Retinal pigment epithelial cell (primary cell): ENCODE measurements at regions not wholly inside any gene's neighbourhood (a gene's known extent, or its start where the extent isn't known, plus 50 kb on each side); places are given as distances from the start of the nearest gene placed in this dataset.

Experiments
- DNase-seq: peaks from one replicate; pipeline ENCODE4 v3.0.0-alpha.2; 2010; ENCODE audit warnings: low read depth
- H3K4me3 ChIP-seq: 2 replicates; pipeline ENCODE4 v1.5.1; 2011; ENCODE audit warnings: mild to moderate bottlenecking, low read length, control low read depth, moderate library complexity
- CTCF ChIP-seq: conservative IDR thresholded peaks from 2 replicates; pipeline ENCODE4 v1.5.1; 2011; ENCODE audit warnings: low read depth, low read length, control low read depth, inconsistent platforms

- no peak for TF ChIP-seq CTCF
- H3K4me3 ChIP-seq: no peak overlapping the region
- DNase-seq: peak; percentile 38
These were observed 654.5 kb downstream of the TLL1 start for GRCh38 chr4:166527500-166527899.

GRCh38 chr4:166531703-166532102 lies 658.7 kb downstream of the TLL1 start:
- no peak for DNase-seq
- no peak for TF ChIP-seq CTCF
- H3K4me3 ChIP-seq: no peak overlapping the region

- no peak for DNase-seq
- no peak overlapping the region for H3K4me3 ChIP-seq
- no peak for TF ChIP-seq CTCF
These were observed 662.8 kb downstream of the TLL1 start for GRCh38 chr4:166535865-166536264.

GRCh38 chr4:166538491-166539005 lies 665.5 kb downstream of the TLL1 start:
- no peak for DNase-seq
- no peak for TF ChIP-seq CTCF
- H3K4me3 ChIP-seq: no peak overlapping the region

GRCh38 chr4:166546009-166546408 lies 673.0 kb downstream of the TLL1 start:
- no peak for TF ChIP-seq CTCF
- H3K4me3 ChIP-seq: no peak overlapping the region
- DNase-seq: no peak

- no peak overlapping the region for H3K4me3 ChIP-seq
- no peak for DNase-seq
- TF ChIP-seq CTCF: no peak
These were observed 656.7 kb downstream of the SPOCK3 start for GRCh38 chr4:166577639-166578038.

- DNase-seq: no peak
- TF ChIP-seq CTCF: no peak
- H3K4me3 ChIP-seq: no peak overlapping the region
These were observed 648.8 kb downstream of the SPOCK3 start for GRCh38 chr4:166585491-166585890.
